Fibroblast of skin of left biceps (primary cell): ENCODE measurements at regions not wholly inside any gene's neighbourhood (a gene's known extent, or its start where the extent isn't known, plus 50 kb on each side); places are given as distances from the start of the nearest gene placed in this dataset.

Source experiments
- DNase-seq, 2 experiments: peaks; one replicate each; pipeline ENCODE4 v3.0.0-alpha.2; 2013; ENCODE audit warnings: low read depth in 2 of 2

GRCh38 chr15:93656041-93656440 lies 567.0 kb upstream of the RGMA start:
- DNase-seq = no peak

GRCh38 chr15:93649691-93650235 lies 560.8 kb upstream of the RGMA start:
- DNase-seq = no peak

GRCh38 chr15:93646193-93646592 lies 557.2 kb upstream of the RGMA start:
- no peak for DNase-seq

GRCh38 chr15:93645594-93645993 lies 556.6 kb upstream of the RGMA start:
- DNase-seq = no peak

- no peak for DNase-seq
Measured at GRCh38 chr15:93644595-93644994, 555.6 kb upstream of the RGMA start.

GRCh38 chr15:93640411-93640962 lies 551.5 kb upstream of the RGMA start:
- DNase-seq = no peak

GRCh38 chr15:93631958-93632618 lies 543.1 kb upstream of the RGMA start:
- DNase-seq = no peak

- no peak for DNase-seq
Measured at GRCh38 chr15:93619597-93619996, 530.6 kb upstream of the RGMA start.

- no peak for DNase-seq
Measured at GRCh38 chr15:93617443-93617842, 528.4 kb upstream of the RGMA start.

GRCh38 chr15:93614386-93615104 lies 525.5 kb upstream of the RGMA start:
- no peak for DNase-seq

GRCh38 chr15:93613386-93613785 lies 524.4 kb upstream of the RGMA start:
- DNase-seq = no peak

GRCh38 chr15:93612953-93613352 lies 523.9 kb upstream of the RGMA start:
- no peak for DNase-seq

- peak in 1 of 2 experiments; percentile 15 for DNase-seq
Measured at GRCh38 chr15:93610944-93611343, 521.9 kb upstream of the RGMA start.

- no peak for DNase-seq
Measured at GRCh38 chr15:93608643-93609148, 519.7 kb upstream of the RGMA start.

GRCh38 chr15:93603550-93603949 lies 514.5 kb upstream of the RGMA start:
- no peak for DNase-seq

GRCh38 chr15:93587059-93587521 lies 498.1 kb upstream of the RGMA start:
- no peak for DNase-seq

- DNase-seq = no peak
Measured at GRCh38 chr15:93585012-93585411, 496.0 kb upstream of the RGMA start.

- no peak for DNase-seq
Measured at GRCh38 chr15:93583968-93584367, 495.0 kb upstream of the RGMA start.

GRCh38 chr15:93583552-93583951 lies 494.5 kb upstream of the RGMA start:
- no peak for DNase-seq

- no peak for DNase-seq
Measured at GRCh38 chr15:93570527-93570926, 481.5 kb upstream of the RGMA start.

- no peak for DNase-seq
Measured at GRCh38 chr15:93566762-93567161, 477.8 kb upstream of the RGMA start.

- no peak for DNase-seq
Measured at GRCh38 chr15:93565201-93565600, 476.2 kb upstream of the RGMA start.

- DNase-seq = no peak
Measured at GRCh38 chr15:93563218-93563617, 474.2 kb upstream of the RGMA start.
